HuH-7.5 (cell line): ENCODE measurements at regions not wholly inside any gene's neighbourhood (a gene's known extent, or its start where the extent isn't known, plus 50 kb on each side); places are given as distances from the start of the nearest gene placed in this dataset.

Source experiments
- DNase-seq: peaks from one replicate; pipeline ENCODE4 v3.0.0; 2011; ENCODE audit warnings: low spot score

GRCh38 chr2:9137379-9138150 is 69.0 kb upstream of the ASAP2 start:
- DNase-seq: no peak

- DNase-seq: no peak
Measured at GRCh38 chr2:9135822-9136558, 70.6 kb upstream of the ASAP2 start.

- no peak for DNase-seq
Measured at GRCh38 chr2:9127316-9127715, 79.3 kb upstream of the ASAP2 start.

GRCh38 chr2:9126540-9126939 is 80.1 kb upstream of the ASAP2 start:
- no peak for DNase-seq

- DNase-seq: no peak
Measured at GRCh38 chr2:9124231-9124741, 82.3 kb upstream of the ASAP2 start.

GRCh38 chr2:9123069-9123468 is 83.5 kb upstream of the ASAP2 start:
- DNase-seq: no peak

GRCh38 chr2:9122367-9122766 is 84.2 kb upstream of the ASAP2 start:
- no peak for DNase-seq

GRCh38 chr2:9118383-9118960 is 88.1 kb upstream of the ASAP2 start:
- no peak for DNase-seq

- DNase-seq: no peak
Measured at GRCh38 chr2:9115229-9115628, 91.4 kb upstream of the ASAP2 start.

GRCh38 chr2:9114458-9114857 is 92.2 kb upstream of the ASAP2 start:
- DNase-seq: no peak

GRCh38 chr2:9113916-9114315 is 92.7 kb upstream of the ASAP2 start:
- DNase-seq: no peak

- no peak for DNase-seq
Measured at GRCh38 chr2:9113262-9113661, 93.3 kb upstream of the ASAP2 start.

GRCh38 chr2:9112079-9112721 is 94.4 kb upstream of the ASAP2 start:
- no peak for DNase-seq

- no peak for DNase-seq
Measured at GRCh38 chr2:9110893-9111569, 95.6 kb upstream of the ASAP2 start.

- DNase-seq: no peak
Measured at GRCh38 chr2:9110346-9110884, 96.2 kb upstream of the ASAP2 start.

GRCh38 chr2:9109871-9110270 is 96.7 kb upstream of the ASAP2 start:
- DNase-seq: no peak

- no peak for DNase-seq
Measured at GRCh38 chr2:9108210-9108967, 98.2 kb upstream of the ASAP2 start.

GRCh38 chr2:9107168-9108025 is 99.2 kb upstream of the ASAP2 start:
- no peak for DNase-seq

GRCh38 chr2:9106338-9107167 is 100.1 kb upstream of the ASAP2 start:
- DNase-seq: no peak
